ENCODE measurements at regions not wholly inside any gene's neighbourhood (a gene's known extent, or its start where the extent isn't known, plus 50 kb on each side); places are given as distances from the start of the nearest gene placed in this dataset.

DNA sequence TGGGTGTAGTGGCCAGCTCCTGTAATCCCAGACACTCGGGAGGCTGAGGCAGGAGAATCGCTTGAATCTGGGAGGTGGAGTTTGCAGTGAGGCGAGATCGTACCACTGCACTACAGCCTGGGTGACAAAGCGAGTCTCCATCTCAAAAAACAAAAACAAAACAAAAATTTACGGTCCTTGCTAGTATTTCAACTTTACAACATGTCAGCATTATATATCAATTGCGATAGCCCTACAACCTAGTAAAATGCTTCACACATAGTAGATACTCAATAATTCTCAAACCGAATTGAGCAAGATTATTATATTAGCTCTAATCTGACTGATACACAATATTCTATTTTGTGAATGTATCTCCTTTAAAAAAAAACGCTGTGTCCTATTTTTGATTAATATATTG is 1411.0 kb upstream of the WWC1 start:
- no peak for TF ChIP-seq DMAP1 (CRISPR knock-in tag; IDR thresholded peaks at IDR 0.05)
- TF ChIP-seq, protein P1, sequence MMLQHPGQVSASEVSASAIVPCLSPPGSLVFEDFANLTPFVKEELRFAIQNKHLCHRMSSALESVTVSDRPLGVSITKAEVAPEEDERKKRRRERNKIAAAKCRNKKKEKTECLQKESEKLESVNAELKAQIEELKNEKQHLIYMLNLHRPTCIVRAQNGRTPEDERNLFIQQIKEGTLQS (CRISPR knock-in tag; IDR thresholded peaks at IDR 0.05), result no peak
- no peak for TF ChIP-seq GMEB1 (CRISPR knock-in tag; IDR thresholded peaks at IDR 0.05; ENCODE audit: borderline replicate concordance)
- TF ChIP-seq ETV6 (CRISPR knock-in tag; conservative IDR thresholded peaks at IDR 0.05), result no peak
- TF ChIP-seq ARNT (IDR thresholded peaks at IDR 0.05), result no peak
- TF ChIP-seq HCFC1 (IDR thresholded peaks at IDR 0.05; ENCODE audit: low read depth, low read length), result no peak
- no peak for TF ChIP-seq SMAD1 (CRISPR knock-in tag; IDR thresholded peaks at IDR 0.05; ENCODE audit: borderline replicate concordance, low read depth)
- no peak for TF ChIP-seq NFE2L2 (IDR thresholded peaks at IDR 0.05; ENCODE audit: low read length)
- TF ChIP-seq ELF1 (CRISPR knock-in tag; IDR thresholded peaks at IDR 0.05), result no peak
- TF ChIP-seq MTF1 (CRISPR knock-in tag; IDR thresholded peaks at IDR 0.05), result no peak
- TF ChIP-seq CCDC6 (CRISPR knock-in tag; IDR thresholded peaks at IDR 0.05), result no peak
